ENCODE measurements at regions not wholly inside any gene's neighbourhood (a gene's known extent, or its start where the extent isn't known, plus 50 kb on each side); places are given as distances from the start of the nearest gene placed in this dataset.

- no peak overlapping the region for H3K4me2 ChIP-seq (ENCODE audit: insufficient read depth, low read length)
- no peaks in the 10 kb centered on the region for H3K9me3 ChIP-seq (ENCODE audit: insufficient read depth, low read length, severe bottlenecking)
- H2AFZ ChIP-seq (ENCODE audit: low read depth, low read length), result no peak overlapping the region
- no peak overlapping the region for H3K4me3 ChIP-seq (ENCODE audit: low read depth in 1 of 2, low read length in 2 of 2)
- DNase-seq (no peak), ATAC-seq (ENCODE audit: insufficient read depth, low read depth) (no peak)
- no peaks in the 10 kb centered on the region for H3K36me3 ChIP-seq (ENCODE audit: insufficient read depth, low read length)
- H3K27ac ChIP-seq (ENCODE audit: low read length), result no peak overlapping the region
- H3K4me1 ChIP-seq (ENCODE audit: insufficient read depth, low read length), result no peaks in the 10 kb centered on the region
- H3K9ac ChIP-seq (ENCODE audit: low read depth, low read length), result no peak overlapping the region
- H3K27me3 ChIP-seq (ENCODE audit: insufficient read depth, low read length, poor library complexity), result no peaks in the 10 kb centered on the region
- no peaks in the 10 kb centered on the region for H3K79me2 ChIP-seq (ENCODE audit: insufficient read depth, low read length)
- no peak for TF ChIP-seq CTCF (IDR thresholded peaks at IDR 0.05; ENCODE audit: borderline replicate concordance, extremely low read depth, low read length, poor library complexity, severe bottlenecking)
- no peaks in the 10 kb centered on the region for H4K20me1 ChIP-seq (ENCODE audit: insufficient read depth, low read length)
Observed at GRCh38 chr11:20278727-20279126, 84.8 kb upstream of the HTATIP2 start.

- Histone ChIP-seq H3K4me1 (ENCODE audit: insufficient read depth, low read length) (no peaks in the 10 kb centered on the region), H3K4me3 (ENCODE audit: low read depth in 1 of 2, low read length in 2 of 2) (no peak overlapping the region), H4K20me1 (ENCODE audit: insufficient read depth, low read length) (no peaks in the 10 kb centered on the region), H3K27me3 (ENCODE audit: insufficient read depth, low read length, poor library complexity) (no peaks in the 10 kb centered on the region), H2AFZ (ENCODE audit: low read depth, low read length) (no peak overlapping the region), H3K79me2 (ENCODE audit: insufficient read depth, low read length) (no peaks in the 10 kb centered on the region), H3K9me3 (ENCODE audit: insufficient read depth, low read length, severe bottlenecking) (no peaks in the 10 kb centered on the region), H3K27ac (ENCODE audit: low read length) (no peak overlapping the region), H3K36me3 (ENCODE audit: insufficient read depth, low read length) (no peaks in the 10 kb centered on the region), H3K4me2 (ENCODE audit: insufficient read depth, low read length) (no peak overlapping the region), H3K9ac (ENCODE audit: low read depth, low read length) (no peak overlapping the region)
- DNase-seq (no peak), ATAC-seq (ENCODE audit: insufficient read depth, low read depth) (no peak)
- no peak for TF ChIP-seq EZH2 (IDR thresholded peaks at IDR 0.05; ENCODE audit: borderline replicate concordance, low read depth, low read length, severe bottlenecking)
- TF ChIP-seq CTCF (IDR thresholded peaks at IDR 0.05; ENCODE audit: borderline replicate concordance, extremely low read depth, low read length, poor library complexity, severe bottlenecking), result no peak
Observed at GRCh38 chr11:20277014-20277413, 86.5 kb upstream of the HTATIP2 start.

- H3K4me3 ChIP-seq (ENCODE audit: low read depth in 1 of 2, low read length in 2 of 2), result no peak overlapping the region
- no peaks in the 10 kb centered on the region for H3K79me2 ChIP-seq (ENCODE audit: insufficient read depth, low read length)
- H3K27me3 ChIP-seq (ENCODE audit: insufficient read depth, low read length, poor library complexity), result no peaks in the 10 kb centered on the region
- no peaks in the 10 kb centered on the region for H3K4me1 ChIP-seq (ENCODE audit: insufficient read depth, low read length)
- no peak overlapping the region for H2AFZ ChIP-seq (ENCODE audit: low read depth, low read length)
- no peak overlapping the region for H3K4me2 ChIP-seq (ENCODE audit: insufficient read depth, low read length)
- DNase-seq, result no peak
- no peak for TF ChIP-seq EZH2 (IDR thresholded peaks at IDR 0.05; ENCODE audit: borderline replicate concordance, low read depth, low read length, severe bottlenecking)
- TF ChIP-seq CTCF (IDR thresholded peaks at IDR 0.05; ENCODE audit: borderline replicate concordance, extremely low read depth, low read length, poor library complexity, severe bottlenecking), result no peak
- no peaks in the 10 kb centered on the region for H4K20me1 ChIP-seq (ENCODE audit: insufficient read depth, low read length)
- H3K27ac ChIP-seq (ENCODE audit: low read length), result no peak overlapping the region
- H3K36me3 ChIP-seq (ENCODE audit: insufficient read depth, low read length), result no peaks in the 10 kb centered on the region
- H3K9me3 ChIP-seq (ENCODE audit: insufficient read depth, low read length, severe bottlenecking), result no peaks in the 10 kb centered on the region
- no peak for ATAC-seq (ENCODE audit: insufficient read depth, low read depth)
- H3K9ac ChIP-seq (ENCODE audit: low read depth, low read length), result no peak overlapping the region
Observed at GRCh38 chr11:20275987-20276965, 87.2 kb upstream of the HTATIP2 start.
